IPS DF 4.7 (cell line): ENCODE measurements at regions not wholly inside any gene's neighbourhood (a gene's known extent, or its start where the extent isn't known, plus 50 kb on each side); places are given as distances from the start of the nearest gene placed in this dataset.

ENCODE experiments used
- DNase-seq: peaks from one replicate; pipeline ENCODE4 v3.0.0-alpha.2; 2013; ENCODE audit warnings: low spot score; ENCODE audit errors: extremely low read depth

DNA sequence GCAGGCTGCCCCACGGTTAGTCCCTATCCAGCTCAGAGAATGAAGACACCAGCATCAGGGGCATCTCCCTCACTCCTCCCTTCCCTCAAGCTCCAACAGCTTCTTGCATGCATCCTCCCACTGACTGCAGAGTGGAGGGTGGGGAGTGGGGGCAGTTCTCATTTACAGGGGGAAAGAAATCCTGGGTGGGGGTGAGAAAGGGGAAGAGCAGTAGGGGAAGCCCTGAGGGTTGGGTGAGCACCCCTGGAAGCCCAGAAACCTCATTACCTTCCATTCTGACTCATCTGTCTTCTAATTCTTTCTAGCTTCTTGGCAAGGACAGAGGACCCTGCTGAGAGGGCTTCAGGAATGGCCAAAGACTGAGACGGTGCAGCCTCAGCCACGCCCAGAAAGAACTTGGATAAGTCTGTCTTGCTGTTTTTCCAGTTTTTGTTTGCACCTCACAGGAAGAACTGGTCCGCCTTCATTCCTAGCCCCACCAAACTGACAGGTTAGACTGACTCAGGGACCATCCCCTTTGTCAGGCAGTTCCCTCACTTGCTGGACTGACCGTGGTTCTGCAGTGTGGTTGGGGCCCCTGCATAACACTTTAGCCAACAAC, 52.5 kb upstream of the WSB1 start:
- no peak for DNase-seq

DNA sequence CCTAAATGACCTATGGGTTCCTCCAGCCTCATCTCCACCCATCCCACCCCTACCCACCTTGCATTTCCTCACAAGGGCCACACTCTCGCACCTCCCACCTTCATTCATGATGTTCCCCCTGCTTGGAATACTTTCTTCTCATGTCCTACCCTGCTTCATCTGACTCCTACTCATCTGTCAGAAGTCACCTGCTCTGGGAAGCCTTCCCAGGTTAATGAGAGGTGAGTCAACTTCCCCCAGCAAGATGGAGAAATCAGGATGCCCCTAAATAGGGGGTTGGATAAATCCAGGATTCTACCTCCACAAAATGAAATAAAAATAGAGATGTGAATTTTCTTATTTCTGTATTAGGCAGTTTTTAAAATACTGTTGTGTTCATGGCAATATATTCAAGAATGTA, 51.0 kb upstream of the WSB1 start:
- DNase-seq = no peak

DNA sequence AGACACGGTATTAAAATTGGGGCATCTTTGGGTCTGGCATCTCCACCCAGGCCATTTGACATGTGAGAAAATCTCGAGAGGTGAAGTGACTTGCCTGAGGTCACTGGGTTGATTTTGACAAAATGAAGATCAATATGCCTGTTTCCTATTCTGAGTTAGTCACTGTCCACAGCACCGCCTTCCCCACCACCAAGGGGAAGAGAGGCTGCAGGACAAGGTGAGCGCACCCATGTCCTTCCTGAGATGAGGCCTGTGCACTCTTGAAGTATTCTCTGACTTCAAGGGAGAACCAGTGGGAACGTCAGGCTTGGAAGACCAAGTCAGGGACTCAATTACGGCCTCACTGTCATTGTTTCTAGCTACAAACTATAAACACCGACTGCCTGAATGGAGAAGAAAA, 49.9 kb upstream of the WSB1 start:
- no peak for DNase-seq
